ENCODE measurements at regions not wholly inside any gene's neighbourhood (a gene's known extent, or its start where the extent isn't known, plus 50 kb on each side); places are given as distances from the start of the nearest gene placed in this dataset.

DNA sequence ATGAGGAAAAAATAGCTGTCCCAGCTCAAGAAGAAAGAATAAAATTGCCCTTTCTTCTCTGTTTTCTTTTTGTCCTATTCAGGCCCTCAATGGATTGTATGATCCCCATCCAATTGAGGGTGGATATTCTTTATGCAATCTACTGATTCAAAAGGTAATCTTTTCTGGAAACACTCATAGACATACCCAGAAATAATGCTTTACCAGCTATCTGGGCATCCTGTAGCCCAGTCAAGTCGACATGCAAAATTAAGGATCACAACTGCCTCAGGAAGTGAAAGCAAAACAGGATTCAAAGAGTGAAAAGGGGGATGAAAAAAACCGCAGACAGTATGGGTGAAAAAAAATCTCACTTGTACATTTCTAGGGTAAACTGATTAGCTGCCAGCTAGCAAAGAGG lies 410.1 kb downstream of the TBC1D32 start:
- no peak for DNase-seq

- DNase-seq = no peak
Measured at GRCh38 chr6:120918137-120918536, 416.1 kb downstream of the TBC1D32 start.

DNA sequence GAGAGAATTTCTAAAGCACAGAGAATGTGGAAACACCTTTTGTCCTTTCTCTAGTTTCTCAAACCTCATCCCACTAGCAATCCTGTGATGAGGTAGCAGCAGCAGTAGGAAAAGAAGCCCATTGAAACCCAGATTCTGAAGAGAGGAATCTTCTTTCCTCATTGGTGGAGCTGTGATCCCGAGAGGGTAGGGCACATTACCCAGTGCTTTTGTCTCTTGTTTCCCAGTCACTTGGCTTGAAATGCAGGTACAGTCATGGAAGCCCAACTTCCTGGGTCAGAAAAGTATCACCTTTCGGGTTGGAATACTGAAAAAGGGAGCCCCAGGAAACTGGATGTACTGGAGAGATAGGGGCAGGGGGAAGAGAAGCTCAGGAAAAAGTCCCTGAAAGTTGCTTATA lies 417.4 kb downstream of the TBC1D32 start:
- no peak for DNase-seq

- no peak for DNase-seq
Measured at GRCh38 chr6:120913486-120913885, 420.8 kb downstream of the TBC1D32 start.

DNA sequence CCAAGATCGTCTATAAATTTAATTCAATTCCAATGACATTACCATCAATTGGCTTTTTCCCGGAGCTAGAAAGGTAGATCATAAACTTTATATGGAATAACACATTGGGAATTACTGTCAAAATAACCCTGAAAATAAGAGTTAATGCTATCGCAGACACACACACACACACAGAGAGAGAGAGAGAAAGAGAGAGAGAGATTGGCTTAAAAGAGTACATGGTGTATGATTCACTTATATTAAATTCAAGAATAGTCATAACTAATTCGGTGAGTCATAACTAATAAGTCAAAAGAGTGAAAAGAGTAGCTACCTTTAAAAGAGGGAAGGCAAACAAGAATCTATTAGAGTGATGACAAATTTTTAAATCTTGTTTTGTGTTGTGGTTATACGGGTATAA lies 425.5 kb downstream of the TBC1D32 start:
- no peak for DNase-seq

DNA sequence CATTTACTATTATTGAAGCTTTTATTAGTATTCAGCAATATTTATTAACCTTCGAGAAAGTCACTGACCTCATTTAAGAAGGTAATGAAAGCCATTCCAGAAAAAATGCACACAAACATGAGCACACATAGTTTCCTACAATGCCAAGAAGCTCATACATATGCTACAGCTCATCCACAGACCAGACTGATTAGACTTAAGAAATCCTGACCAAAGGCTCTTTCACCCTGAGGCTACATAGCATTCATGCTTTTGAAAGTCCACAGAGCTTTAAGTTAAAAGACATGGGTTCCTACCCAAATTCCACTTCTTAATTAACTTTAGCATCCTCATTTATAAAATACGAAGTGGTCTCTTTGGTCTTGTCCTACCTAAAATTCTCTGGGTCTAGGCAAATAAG lies 430.4 kb downstream of the TBC1D32 start:
- no peak for DNase-seq

- no peak for DNase-seq
Measured at GRCh38 chr6:120899932-120900331, 434.3 kb downstream of the TBC1D32 start.

GRCh38 chr6:120894077-120894476 lies 440.2 kb downstream of the TBC1D32 start:
- DNase-seq = no peak

DNA sequence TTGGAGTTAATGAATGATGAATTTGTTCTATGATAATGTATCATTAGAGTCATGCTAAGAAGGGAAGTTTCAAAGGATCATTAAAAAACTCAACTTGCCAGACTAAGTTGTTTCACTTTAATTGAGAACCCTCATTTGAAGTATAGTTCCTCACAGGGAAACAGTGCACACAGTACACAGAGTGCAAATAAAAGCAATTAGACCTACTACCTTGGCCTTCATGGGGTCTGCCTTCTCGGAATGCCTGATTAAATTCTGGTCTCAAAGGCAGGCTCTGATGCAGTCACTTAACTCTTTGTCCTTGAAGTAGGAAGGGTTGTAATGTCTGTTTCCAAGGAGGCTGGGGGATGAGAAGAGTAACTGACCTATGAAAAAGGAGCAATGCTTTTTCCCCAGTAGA lies 457.3 kb downstream of the TBC1D32 start:
- no peak for DNase-seq

DNA sequence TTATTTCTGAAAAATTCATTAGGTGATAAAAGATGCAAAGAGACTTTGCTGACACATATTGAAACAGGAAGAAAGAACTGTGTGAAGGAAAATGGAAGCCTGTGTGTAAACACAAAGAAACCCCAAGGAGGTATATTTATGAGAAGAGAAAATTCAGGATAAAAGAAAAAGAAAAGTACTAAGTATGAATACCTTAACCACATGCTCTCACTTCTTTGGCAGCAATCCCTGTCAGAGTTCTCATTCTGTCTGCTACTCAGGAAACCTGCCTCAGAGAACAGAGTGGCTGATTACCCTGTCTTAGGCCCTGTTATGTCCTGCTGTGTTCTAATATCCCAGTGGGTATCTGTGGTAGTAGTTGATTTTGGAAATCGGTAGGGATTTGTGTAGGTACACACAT lies 457.9 kb downstream of the TBC1D32 start:
- DNase-seq = no peak

GRCh38 chr6:120875900-120876299 lies 458.4 kb downstream of the TBC1D32 start:
- no peak for DNase-seq

DNA sequence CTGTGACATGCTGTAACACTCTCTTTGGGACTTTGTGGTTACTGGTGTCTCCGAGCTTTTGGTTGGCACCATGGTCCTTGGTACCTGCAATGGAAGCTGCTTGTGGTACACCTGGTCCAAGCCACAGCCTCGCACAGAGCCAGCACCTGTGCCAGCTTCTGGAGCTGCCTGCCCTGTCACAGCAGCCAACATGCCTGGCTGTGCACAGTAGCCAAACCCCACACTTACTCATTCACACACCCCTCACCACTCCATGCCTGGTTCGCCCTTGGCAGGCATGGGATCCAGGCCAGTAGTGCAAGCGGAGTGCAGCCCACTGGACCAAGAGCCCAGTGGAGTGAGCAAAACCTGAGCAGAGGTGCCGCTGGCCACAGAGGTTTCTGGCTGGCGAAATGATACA lies 459.9 kb downstream of the TBC1D32 start:
- DNase-seq = no peak

DNA sequence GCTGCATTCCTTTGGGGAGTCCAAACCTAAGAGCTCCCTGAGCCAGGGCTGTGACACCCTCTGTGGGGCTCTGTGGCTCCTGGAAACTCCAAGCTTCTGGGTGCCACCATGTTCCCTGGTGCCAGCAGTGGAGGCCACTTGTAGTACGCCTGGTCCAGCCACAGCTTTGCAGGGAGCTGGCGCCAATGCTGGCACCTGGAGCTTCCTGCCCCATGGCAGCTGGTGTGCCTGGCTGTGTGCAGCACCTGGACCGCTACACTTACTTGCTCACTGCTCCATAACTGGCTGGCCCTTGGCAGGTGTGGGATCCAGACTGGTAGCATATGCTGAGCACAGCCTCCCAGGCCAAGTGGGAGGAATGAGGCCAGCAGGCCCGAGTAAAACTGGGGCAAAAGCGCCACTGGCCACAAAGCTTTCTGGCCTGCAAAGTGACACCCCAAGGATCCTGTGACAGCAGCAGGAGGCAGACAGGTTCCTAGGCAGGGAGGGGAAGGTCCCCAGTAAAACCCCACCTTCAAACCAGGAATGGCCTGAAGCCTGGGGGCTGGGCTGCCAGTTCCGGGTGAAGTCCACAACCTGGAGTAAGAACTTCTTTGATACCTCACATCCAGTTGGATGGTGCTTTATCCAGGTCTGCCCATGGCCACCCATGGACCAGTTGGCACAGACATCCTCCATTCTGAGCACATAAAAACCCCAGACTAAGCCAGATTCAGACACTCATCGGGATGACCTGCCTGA lies 461.0 kb downstream of the TBC1D32 start:
- DNase-seq = no peak

DNA sequence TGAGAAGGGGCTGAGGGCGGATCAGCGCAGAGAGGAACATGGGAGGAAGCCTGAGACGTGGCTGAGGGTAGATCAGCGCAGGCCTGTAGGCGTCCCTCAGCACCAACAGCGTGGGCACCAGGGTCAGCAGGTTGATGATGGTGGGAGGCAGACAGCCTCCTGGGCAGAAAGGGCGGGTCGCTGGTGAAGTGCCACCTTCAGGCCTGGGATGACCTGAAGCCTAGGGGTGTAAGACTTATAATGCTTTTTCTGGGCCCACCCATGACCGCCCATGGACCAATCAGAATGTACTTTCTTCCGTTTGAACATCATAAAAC lies 462.1 kb downstream of the TBC1D32 start:
- no peak for DNase-seq

DNA sequence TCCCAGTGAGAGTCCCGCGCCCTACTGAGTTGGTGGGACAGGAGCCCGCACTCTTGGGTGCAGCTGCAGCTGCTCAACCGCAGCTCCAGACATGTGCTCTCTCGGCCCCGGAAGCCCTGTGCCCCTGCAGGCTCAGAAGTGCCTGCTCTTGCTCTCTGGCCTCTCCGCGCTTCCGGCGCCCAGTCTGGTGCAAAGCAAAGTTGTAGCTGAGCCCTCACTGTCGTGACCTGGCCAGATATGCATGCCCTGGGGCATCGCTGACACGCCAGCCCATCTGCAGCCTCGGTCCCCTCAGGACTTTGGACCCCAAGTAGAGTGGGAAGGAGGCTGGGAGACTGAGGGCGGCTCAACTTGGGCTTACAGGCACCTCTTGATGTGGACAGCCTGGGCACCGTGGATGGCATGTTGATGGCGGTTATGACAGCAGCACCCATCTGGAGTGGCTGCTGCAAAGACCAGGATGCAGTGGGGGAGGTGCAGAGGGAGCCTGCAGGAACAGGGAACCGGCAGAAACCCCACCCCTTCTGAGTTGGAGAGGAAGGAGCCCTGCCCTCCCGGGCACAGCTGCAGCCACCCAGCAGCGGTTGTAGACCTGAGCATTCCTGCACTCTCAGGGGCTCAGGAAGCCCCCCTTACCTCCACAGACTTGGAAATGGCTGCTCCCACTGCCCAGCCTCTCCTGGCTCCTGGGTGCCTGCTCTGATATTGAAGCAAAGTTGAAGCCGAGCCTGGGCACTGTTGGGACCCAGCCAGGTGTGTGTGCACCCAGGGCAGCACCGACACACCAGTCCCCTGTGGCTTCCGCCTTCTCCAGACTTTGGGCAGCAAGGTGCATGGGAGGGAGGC lies 462.6 kb downstream of the TBC1D32 start:
- DNase-seq = no peak

- no peak for DNase-seq
Measured at GRCh38 chr6:120869397-120869796, 464.9 kb downstream of the TBC1D32 start.

GRCh38 chr6:120857422-120857821 lies 476.9 kb downstream of the TBC1D32 start:
- no peak for DNase-seq

- no peak for DNase-seq
Measured at GRCh38 chr6:120854583-120854982, 479.7 kb downstream of the TBC1D32 start.

DNA sequence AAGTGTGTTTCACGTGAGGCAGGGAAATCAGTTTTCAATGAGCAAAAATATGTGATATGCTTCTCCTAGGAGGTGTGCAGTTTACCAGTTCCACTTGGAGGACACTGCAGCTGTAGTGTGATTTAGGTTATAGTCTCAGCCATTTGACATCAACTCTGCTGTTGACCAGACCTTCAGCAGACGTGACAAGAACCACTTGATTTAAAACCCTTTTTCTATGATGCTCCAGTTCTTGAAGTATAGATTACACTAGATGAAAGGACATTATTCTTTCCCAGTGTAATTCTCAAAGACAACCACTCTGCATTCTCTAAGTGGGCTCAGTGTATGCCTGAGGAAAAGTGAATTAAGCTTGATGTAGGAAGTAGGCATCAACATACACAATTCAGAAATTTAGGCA lies 480.8 kb downstream of the TBC1D32 start:
- no peak for DNase-seq

- DNase-seq = no peak
Measured at GRCh38 chr6:120852293-120852849, 481.9 kb downstream of the TBC1D32 start.

GRCh38 chr6:120826253-120826652 lies 508.0 kb downstream of the TBC1D32 start:
- no peak for DNase-seq

GRCh38 chr6:120816794-120817193 lies 517.5 kb downstream of the TBC1D32 start:
- no peak for DNase-seq

GRCh38 chr6:120805276-120805675 lies 529.0 kb downstream of the TBC1D32 start:
- DNase-seq = no peak

- DNase-seq = no peak
Measured at GRCh38 chr6:120804612-120805011, 529.7 kb downstream of the TBC1D32 start.
